C4-2B (cell line): ENCODE measurements at regions not wholly inside any gene's neighbourhood (a gene's known extent, or its start where the extent isn't known, plus 50 kb on each side); places are given as distances from the start of the nearest gene placed in this dataset.

ENCODE experiments used
- H3K27ac ChIP-seq: fragments of 450-650 bp; 2 replicates; pipeline ENCODE4 v1.5.1; 2017
- ZFX ChIP-seq: fragments of 450-650 bp; IDR thresholded peaks from 2 replicates; pipeline ENCODE4 v1.6.1; 2017
- TF ChIP-seq, protein P1 (sequence below): fragments of 450-650 bp; conservative IDR thresholded peaks from 2 replicates; pipeline ENCODE4 v1.5.1; 2017; ENCODE audit warnings: mild to moderate bottlenecking

DNA sequence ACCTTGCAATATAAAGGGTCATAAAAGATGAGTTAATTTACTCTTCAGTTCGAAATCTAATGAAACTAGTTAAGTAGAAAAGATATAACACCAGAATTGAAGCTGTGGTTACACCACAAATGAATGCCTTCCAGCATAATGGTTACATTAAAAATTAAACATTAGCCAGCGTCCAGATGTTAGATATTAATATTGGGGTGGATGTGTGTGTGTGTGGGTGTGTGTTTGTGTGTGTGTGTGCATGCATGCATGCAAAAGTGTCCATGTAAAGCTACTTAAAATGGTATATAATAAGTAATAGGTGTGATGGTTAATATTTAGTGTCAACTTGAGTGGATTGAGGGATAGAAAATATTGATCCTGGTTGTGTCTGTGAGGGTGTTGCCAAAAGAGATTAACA lies 170.4 kb upstream of the FN1 start:
- TF ChIP-seq, protein P1, sequence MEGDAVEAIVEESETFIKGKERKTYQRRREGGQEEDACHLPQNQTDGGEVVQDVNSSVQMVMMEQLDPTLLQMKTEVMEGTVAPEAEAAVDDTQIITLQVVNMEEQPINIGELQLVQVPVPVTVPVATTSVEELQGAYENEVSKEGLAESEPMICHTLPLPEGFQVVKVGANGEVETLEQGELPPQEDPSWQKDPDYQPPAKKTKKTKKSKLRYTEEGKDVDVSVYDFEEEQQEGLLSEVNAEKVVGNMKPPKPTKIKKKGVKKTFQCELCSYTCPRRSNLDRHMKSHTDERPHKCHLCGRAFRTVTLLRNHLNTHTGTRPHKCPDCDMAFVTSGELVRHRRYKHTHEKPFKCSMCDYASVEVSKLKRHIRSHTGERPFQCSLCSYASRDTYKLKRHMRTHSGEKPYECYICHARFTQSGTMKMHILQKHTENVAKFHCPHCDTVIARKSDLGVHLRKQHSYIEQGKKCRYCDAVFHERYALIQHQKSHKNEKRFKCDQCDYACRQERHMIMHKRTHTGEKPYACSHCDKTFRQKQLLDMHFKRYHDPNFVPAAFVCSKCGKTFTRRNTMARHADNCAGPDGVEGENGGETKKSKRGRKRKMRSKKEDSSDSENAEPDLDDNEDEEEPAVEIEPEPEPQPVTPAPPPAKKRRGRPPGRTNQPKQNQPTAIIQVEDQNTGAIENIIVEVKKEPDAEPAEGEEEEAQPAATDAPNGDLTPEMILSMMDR, result no peak
- no peak for TF ChIP-seq ZFX
- H3K27ac ChIP-seq, result no peak overlapping the region

DNA sequence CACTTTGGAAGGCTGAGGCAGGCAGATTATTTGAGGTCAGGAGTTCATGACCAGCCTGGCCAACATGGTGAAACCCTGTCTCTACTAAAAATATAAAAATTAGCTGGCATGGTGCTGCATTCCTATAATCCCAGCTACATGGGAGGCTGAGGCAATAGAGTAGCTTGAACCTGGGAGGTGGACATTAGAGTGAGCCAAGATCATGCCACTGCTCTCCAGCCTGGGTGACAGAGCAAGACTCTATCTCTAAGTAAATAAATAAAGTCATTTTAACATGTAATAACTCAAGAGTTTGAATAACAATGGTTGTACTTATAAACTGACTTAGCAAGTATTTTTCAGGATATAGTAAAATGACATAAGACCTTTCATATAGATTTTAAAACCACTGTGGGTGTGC lies 169.3 kb upstream of the FN1 start:
- no peak overlapping the region for H3K27ac ChIP-seq
- TF ChIP-seq, protein P1, result no peak
- TF ChIP-seq ZFX, result no peak

DNA sequence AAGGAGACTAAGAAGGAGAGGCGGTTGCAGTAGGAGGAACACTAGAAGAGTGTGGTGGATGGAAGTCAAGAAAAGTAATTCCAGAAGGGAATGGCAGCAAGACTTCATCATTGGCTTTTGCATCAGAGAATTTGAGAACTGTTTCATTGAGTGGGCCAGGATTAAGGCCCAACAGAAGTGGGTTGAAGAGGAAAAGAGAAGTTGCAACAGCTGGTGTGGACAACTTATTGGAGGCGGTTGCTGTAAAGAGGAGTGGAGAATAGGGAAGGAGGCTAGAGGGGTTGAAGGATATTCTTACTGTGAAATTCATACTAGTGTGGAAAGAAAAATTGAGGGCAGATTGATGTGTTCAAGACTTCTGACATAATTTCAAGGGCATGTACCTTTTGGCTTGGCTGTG lies 168.7 kb upstream of the FN1 start:
- H3K27ac ChIP-seq, result no peak overlapping the region
- no peak for TF ChIP-seq ZFX
- TF ChIP-seq, protein P1, result no peak

DNA sequence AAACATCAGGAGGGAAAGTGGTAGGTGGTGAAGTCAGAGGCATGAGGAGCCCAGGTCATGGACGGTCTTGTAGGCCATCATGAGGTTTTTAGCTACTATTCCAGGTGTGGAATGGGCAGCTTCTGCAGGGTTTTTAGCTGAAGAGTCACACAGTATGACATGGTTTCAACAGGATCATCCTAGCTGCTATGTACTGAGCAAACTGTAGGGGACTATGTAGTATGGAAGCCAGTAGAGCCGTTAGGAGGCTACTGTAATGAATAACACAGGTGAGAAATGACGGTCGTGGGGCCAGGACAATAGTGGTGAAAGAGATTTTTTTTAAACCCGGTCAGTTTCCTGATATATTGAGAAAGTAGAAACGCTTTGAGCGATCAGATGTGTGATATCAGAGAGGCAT lies 167.6 kb upstream of the FN1 start:
- TF ChIP-seq, protein P1, result no peak
- no peak for TF ChIP-seq ZFX
- no peak overlapping the region for H3K27ac ChIP-seq

DNA sequence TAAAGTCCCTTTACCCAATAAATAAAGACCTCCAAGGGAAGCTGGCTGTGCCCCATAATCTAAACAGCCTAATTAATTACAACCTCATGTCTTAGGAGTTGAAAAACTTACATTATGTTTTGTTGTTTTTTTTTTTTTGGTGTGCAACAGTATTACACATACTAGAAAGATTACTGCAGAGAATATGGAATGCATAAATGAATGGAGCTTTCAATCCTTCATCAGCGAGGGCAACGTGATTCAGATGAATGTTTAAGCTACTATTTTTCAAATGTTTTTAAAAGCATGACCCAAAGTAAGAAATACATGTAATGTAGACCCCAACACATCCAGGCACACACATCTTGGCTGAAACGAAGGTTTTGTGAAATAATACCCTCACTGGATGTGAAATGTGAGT lies 167.1 kb upstream of the FN1 start:
- TF ChIP-seq, protein P1, result no peak
- TF ChIP-seq ZFX, result no peak

DNA sequence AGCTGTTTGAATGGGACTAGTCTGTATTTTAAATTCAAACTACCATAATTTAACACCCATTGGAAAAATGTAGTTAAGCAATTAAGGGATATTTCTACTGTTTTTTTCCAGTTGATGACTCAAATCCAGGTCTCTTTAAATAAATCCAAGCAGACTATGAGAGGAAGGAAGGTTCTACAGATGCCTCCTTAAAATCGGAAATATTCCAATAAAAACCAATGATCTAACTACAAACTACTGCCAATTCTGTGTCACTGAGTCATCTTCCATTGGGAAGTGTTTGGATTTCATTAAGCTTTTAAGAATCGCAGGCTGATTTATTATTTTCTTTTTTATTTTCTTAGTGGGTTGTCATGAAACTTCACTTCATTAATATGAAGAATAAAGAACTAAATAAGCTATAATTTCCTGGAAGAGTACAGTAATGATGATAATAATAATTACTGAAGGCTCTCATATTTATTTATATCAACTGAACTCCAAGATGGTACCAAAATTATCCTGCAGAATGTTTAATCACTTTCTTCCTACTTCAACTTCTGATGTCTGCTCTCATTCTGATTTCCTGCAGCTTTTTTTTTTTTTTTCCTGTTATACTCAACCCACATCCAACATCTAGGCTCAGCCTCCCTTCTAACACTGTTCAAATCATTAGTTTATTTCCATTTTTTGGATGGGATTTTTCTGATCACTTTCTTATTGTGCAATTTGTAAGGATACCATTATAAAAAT lies 166.3 kb upstream of the FN1 start:
- no peak for TF ChIP-seq ZFX
- TF ChIP-seq, protein P1, result no peak
- H3K27ac ChIP-seq, result no peak overlapping the region

More for the DNA sequence above, 167.1 kb upstream of the FN1 start:
- H3K27ac ChIP-seq, result no peak overlapping the region

DNA sequence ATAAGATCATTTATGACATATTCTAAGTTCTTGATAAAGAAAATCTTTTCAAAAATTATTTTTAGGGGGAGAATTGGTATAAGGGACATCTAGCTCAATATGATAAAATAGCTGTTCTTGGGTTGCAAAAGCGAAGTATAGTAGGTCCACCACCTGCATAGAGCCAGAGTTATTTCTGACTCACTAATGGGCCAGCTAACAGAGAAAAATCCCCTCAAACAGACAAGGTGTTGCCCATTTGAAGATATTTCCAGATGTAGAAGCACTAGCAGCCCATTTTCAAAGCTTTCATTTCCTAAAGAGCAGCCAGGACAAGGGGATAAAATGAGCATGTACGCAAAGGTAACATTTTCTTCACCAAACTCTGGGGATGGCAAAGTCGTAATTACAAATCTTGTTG lies 165.7 kb upstream of the FN1 start:
- H3K27ac ChIP-seq, result no peak overlapping the region
- no peak for TF ChIP-seq ZFX
- TF ChIP-seq, protein P1, result no peak
